Effector memory CD8-positive, alpha-beta T cell (primary cell): ENCODE measurements at regions not wholly inside any gene's neighbourhood (a gene's known extent, or its start where the extent isn't known, plus 50 kb on each side); places are given as distances from the start of the nearest gene placed in this dataset.

Experiments used
- ATAC-seq: fragments of 150-1000 bp; cut with Tn5 transposase; replicated peaks from 2 replicates; pipeline ENCODE4 v1.10.0; 2021; ENCODE audit warnings: mild to moderate bottlenecking, moderate library complexity
- DNase-seq, 3 experiments: peaks; one replicate each; pipeline ENCODE4 v3.0.0; 2021
- H3K27ac Mint-ChIP-seq, 2 donors: one replicate each; pipeline ENCODE4 v1.8.0; 2022; ENCODE audit warnings: mild to moderate bottlenecking in 2 of 2, mixed read lengths in 2 of 2, moderate library complexity in 2 of 2
- H3K27me3 Mint-ChIP-seq, 2 donors: one replicate each; pipeline ENCODE4 v1.8.0; 2022; ENCODE audit warnings: mixed read lengths in 2 of 2
- H3K36me3 Mint-ChIP-seq: one replicate; pipeline ENCODE4 v1.8.0; 2022; ENCODE audit warnings: mild to moderate bottlenecking, moderate library complexity, mixed read lengths; ENCODE audit not compliant: insufficient read depth
- H3K4me1 Mint-ChIP-seq, 2 donors: one replicate each; pipeline ENCODE4 v1.8.0; 2022; ENCODE audit warnings: low read depth in 2 of 2, mixed read lengths in 2 of 2
- H3K4me3 Mint-ChIP-seq, 2 donors: one replicate each; pipeline ENCODE4 v1.8.0; 2022; ENCODE audit warnings: mild to moderate bottlenecking in 2 of 2, mixed read lengths in 2 of 2, moderate library complexity in 2 of 2
- H3K9me3 Mint-ChIP-seq, 2 donors: one replicate each; pipeline ENCODE4 v1.8.0; 2022; ENCODE audit warnings: mixed read lengths in 2 of 2

DNA sequence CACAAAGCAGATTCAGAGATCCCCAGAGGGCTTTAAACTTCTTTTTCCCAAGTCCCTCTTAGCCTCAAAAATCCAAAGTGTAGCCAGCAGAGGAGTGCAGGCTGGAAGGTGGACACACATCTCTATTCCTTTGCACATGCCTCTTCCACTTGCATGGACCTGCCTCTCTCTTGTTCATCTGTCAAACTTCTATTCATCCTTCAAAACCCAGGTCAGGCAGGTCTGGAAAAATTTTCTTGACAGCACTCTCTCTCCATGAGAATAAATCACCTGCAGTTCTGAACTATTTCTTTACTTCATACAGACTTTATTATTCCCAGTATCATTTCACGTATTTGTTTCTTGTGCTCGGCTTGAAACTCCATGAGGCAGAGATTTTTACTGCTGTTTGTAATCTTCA, 127.5 kb downstream of the SS18 start:
- Mint-ChIP-seq H3K4me3 (no peak overlapping the region), H3K27me3 (peaks cover 27 to 30% of the 10 kb centered on the region in 2 donors), H3K4me1 (no peaks in the 10 kb centered on the region), H3K9me3 (no peaks in the 10 kb centered on the region), H3K27ac (no peak overlapping the region), H3K36me3 (no peaks in the 10 kb centered on the region)
- DNase-seq: no peak
- no peak for ATAC-seq

DNA sequence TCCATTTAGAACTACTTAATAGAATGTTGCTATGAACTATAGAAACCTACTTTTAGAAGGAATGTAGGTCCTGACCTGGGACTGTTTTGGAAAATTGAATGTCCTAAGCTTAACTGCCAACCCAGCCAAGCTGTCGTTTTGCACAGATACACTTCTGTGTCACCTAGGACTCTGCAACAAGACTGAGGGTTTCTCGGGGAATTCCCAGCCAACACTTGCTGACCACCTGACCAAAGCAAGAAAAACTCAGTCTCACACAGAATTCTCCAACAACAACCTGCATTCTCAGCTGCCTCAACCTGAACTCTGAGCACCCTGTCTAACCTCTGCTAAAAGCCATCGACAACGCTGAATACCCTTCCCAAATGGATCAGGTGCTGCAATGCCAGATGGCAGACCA, 128.2 kb downstream of the SS18 start:
- no peaks in the 10 kb centered on the region for H3K36me3 Mint-ChIP-seq
- no peak for DNase-seq
- H3K9me3 Mint-ChIP-seq: no peaks in the 10 kb centered on the region

GRCh38 chr18:25957017-25957416, 133.4 kb downstream of the SS18 start:
- Mint-ChIP-seq H3K27ac (no peak overlapping the region), H3K27me3 (peaks cover 0 to 9% of the 10 kb centered on the region in 2 donors), H3K4me1 (peaks cover 10 to 23% of the 10 kb centered on the region in 2 donors), H3K36me3 (no peaks in the 10 kb centered on the region), H3K4me3 (no peak overlapping the region), H3K9me3 (no peaks in the 10 kb centered on the region)
- DNase-seq (no peak), ATAC-seq (no peak)

More for the DNA sequence above, 128.2 kb downstream of the SS18 start:
- ATAC-seq: no peak
- Mint-ChIP-seq H3K4me1 (peaks cover 0 to 4% of the 10 kb centered on the region in 2 donors), H3K27me3 (peaks cover 27 to 30% of the 10 kb centered on the region in 2 donors), H3K4me3 (no peak overlapping the region), H3K27ac (no peak overlapping the region)

DNA sequence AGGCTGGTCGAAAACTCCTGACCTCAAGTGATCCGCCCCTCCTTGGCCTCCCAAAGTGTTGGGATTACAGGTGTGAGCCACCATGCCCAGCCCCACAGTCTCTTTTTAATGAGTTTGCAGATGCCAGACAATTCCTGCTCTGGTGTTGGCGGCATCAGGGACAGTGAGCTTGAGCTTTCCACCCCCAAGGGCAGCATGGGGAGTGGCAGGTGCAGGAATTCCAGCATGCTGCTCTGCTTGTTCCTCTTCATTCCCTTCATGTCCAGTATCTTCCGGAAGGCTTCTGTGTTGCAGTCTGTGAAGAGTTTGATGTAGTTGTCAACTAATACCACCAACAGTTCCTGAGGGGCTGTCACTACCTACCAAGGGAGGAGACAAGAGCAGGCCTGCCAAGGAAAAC, 137.3 kb downstream of the SS18 start:
- DNase-seq: no peak
- Mint-ChIP-seq H3K4me3 (peak overlapping the region; percentile 72 to 80), H3K27ac (peak overlapping the region; percentile 90 to 93), H3K27me3 (no peaks in the 10 kb centered on the region), H3K4me1 (peaks cover 10 to 23% of the 10 kb centered on the region in 2 donors), H3K9me3 (no peaks in the 10 kb centered on the region), H3K36me3 (no peaks in the 10 kb centered on the region)
- no peak for ATAC-seq

DNA sequence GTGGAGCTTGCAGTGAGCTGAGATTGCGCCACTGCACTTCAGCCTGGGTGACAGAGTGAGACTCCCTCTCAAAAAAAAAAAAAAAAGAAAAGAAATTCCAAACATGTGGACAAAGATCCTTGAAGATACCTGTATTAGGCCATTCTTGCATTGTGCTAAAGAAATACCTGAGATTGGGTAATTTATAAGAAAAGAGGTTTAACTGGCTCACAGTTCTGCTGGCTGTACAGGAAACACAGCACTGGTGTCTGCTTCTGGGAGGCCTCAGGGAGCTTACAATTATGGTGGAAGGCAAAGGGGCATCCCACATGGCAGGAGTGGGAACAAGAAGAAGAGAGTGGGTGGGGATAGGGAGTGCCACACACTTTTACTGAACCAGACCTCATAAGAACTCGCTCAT, 140.1 kb downstream of the SS18 start:
- no peaks in the 10 kb centered on the region for H3K27me3 Mint-ChIP-seq
- DNase-seq (no peak), ATAC-seq (no peak)
- no peak overlapping the region for H3K4me3 Mint-ChIP-seq
- no peaks in the 10 kb centered on the region for H3K36me3 Mint-ChIP-seq
- peaks cover 10 to 18% of the 10 kb centered on the region in 2 donors for H3K4me1 Mint-ChIP-seq
- no peaks in the 10 kb centered on the region for H3K9me3 Mint-ChIP-seq
- no peak overlapping the region for H3K27ac Mint-ChIP-seq

- no peaks in the 10 kb centered on the region for H3K36me3 Mint-ChIP-seq
- no peaks in the 10 kb centered on the region for H3K4me1 Mint-ChIP-seq
- peaks cover 0 to 1% of the 10 kb centered on the region in 2 donors for H3K27me3 Mint-ChIP-seq
- DNase-seq: no peak
- no peaks in the 10 kb centered on the region for H3K9me3 Mint-ChIP-seq
- ATAC-seq: no peak
- no peak overlapping the region for H3K27ac Mint-ChIP-seq
- no peak overlapping the region for H3K4me3 Mint-ChIP-seq
Measured at GRCh38 chr18:25946540-25946939, 143.9 kb downstream of the SS18 start.

- no peak overlapping the region for H3K27ac Mint-ChIP-seq
- H3K4me3 Mint-ChIP-seq: no peak overlapping the region
- H3K9me3 Mint-ChIP-seq: no peaks in the 10 kb centered on the region
- peaks cover 42 to 47% of the 10 kb centered on the region in 2 donors for H3K27me3 Mint-ChIP-seq
- H3K36me3 Mint-ChIP-seq: no peaks in the 10 kb centered on the region
- DNase-seq: no peak
- no peaks in the 10 kb centered on the region for H3K4me1 Mint-ChIP-seq
- no peak for ATAC-seq
Measured at GRCh38 chr18:25935356-25935755, 155.1 kb downstream of the SS18 start.

DNA sequence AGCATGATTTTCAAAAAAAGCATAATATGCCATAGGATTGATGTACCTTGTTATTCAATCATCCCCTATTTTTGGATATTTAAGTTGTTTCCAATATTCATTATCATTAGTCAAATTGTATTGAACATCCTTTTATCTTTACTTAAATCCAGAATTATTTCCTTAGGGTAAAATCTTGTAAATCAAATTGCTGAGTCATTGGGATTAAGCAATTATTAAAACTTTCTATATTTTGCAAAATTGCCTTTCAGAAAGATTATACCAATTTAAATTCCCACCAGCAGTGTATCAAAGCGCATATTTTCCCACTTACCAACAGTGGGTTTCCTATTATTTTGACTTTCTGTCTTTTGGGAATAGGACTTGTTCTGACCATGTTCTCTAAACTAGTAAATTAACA, 159.3 kb downstream of the SS18 start:
- ATAC-seq: no peak
- Mint-ChIP-seq H3K27ac (no peak overlapping the region), H3K36me3 (peaks cover 3% of the 10 kb centered on the region), H3K27me3 (peaks cover 28 to 37% of the 10 kb centered on the region in 2 donors), H3K4me3 (no peak overlapping the region), H3K9me3 (no peaks in the 10 kb centered on the region), H3K4me1 (no peaks in the 10 kb centered on the region)
- DNase-seq: no peak

DNA sequence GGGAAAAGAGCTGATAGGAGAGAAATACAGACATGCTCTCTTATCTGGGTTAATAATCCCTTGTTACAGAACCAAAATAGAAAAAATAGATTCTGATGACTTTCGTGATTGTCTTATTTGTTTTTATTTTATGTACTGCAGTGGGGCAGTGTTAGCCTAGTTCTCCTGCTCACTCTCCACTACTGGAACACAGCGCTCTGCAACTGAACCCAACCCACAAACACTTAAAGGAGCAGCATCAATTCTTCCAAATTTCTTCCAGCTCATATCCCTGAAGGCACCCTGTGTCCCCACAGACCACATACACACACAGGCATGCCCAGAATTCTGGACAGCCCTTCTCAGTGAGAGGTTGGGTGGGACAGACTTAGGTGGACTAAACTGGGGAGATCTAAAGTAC, 160.6 kb downstream of the SS18 start:
- no peak for DNase-seq
- no peak for ATAC-seq
- no peaks in the 10 kb centered on the region for H3K4me1 Mint-ChIP-seq
- no peak overlapping the region for H3K27ac Mint-ChIP-seq
- no peak overlapping the region for H3K4me3 Mint-ChIP-seq
- H3K36me3 Mint-ChIP-seq: peaks cover 3% of the 10 kb centered on the region
- peaks cover 24 to 25% of the 10 kb centered on the region in 2 donors for H3K27me3 Mint-ChIP-seq
- no peaks in the 10 kb centered on the region for H3K9me3 Mint-ChIP-seq

DNA sequence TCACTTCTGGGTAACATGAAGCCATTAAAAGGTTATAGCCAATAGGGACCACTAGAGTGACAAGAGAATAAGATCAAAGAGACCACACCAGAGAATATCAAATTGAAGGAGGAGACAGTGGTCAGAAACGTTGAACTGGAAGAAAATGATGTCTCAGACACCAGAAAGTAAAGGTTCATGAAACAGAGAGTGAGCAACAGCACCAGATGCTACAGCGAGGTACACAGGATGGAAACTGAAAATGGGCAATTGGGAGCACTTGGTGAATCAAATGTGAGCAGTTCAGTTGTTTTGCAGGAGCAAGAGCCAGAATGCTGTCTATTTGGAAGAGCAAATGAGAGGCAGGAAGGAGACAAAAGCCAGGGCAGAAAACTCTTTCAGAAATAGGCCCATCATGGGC, 162.6 kb downstream of the SS18 start:
- ATAC-seq (no peak), DNase-seq (no peak)
- no peaks in the 10 kb centered on the region for H3K4me1 Mint-ChIP-seq

GRCh38 chr18:25923193-25923592, 167.2 kb downstream of the SS18 start:
- Mint-ChIP-seq H3K27ac (no peak overlapping the region), H3K27me3 (peaks cover 0 to 24% of the 10 kb centered on the region in 2 donors), H3K36me3 (peaks cover 3% of the 10 kb centered on the region), H3K4me1 (peaks cover 0 to 3% of the 10 kb centered on the region in 2 donors), H3K4me3 (no peak overlapping the region), H3K9me3 (no peaks in the 10 kb centered on the region)
- no peak for DNase-seq
- no peak for ATAC-seq

More for the DNA sequence above, 162.6 kb downstream of the SS18 start:
- Mint-ChIP-seq H3K36me3 (peaks cover 3% of the 10 kb centered on the region), H3K27me3 (peaks cover 19 to 32% of the 10 kb centered on the region in 2 donors), H3K9me3 (no peaks in the 10 kb centered on the region), H3K4me3 (no peak overlapping the region), H3K27ac (no peak overlapping the region)

- peaks cover 3% of the 10 kb centered on the region for H3K36me3 Mint-ChIP-seq
- peak overlapping the region in 1 of 2 donors; percentile 55 for H3K27ac Mint-ChIP-seq
- ATAC-seq (no peak), DNase-seq (peak; percentile 20 to 42 (median 21))
- H3K4me1 Mint-ChIP-seq: peaks cover 0 to 3% of the 10 kb centered on the region in 2 donors
- H3K27me3 Mint-ChIP-seq: peaks cover 9 to 18% of the 10 kb centered on the region in 2 donors
- H3K9me3 Mint-ChIP-seq: no peaks in the 10 kb centered on the region
- no peak overlapping the region for H3K4me3 Mint-ChIP-seq
Measured at GRCh38 chr18:25921677-25922421, 168.6 kb downstream of the SS18 start.

GRCh38 chr18:25915907-25916306, 174.5 kb downstream of the SS18 start:
- no peaks in the 10 kb centered on the region for H3K4me1 Mint-ChIP-seq
- peaks cover 3% of the 10 kb centered on the region for H3K36me3 Mint-ChIP-seq
- peaks cover 5 to 16% of the 10 kb centered on the region in 2 donors for H3K27me3 Mint-ChIP-seq
- DNase-seq (no peak), ATAC-seq (no peak)
- no peak overlapping the region for H3K27ac Mint-ChIP-seq
- H3K4me3 Mint-ChIP-seq: no peak overlapping the region
- no peaks in the 10 kb centered on the region for H3K9me3 Mint-ChIP-seq

- Mint-ChIP-seq H3K4me1 (peaks cover 0 to 3% of the 10 kb centered on the region in 2 donors), H3K4me3 (no peak overlapping the region), H3K27ac (no peak overlapping the region), H3K9me3 (no peaks in the 10 kb centered on the region), H3K36me3 (peaks cover 3% of the 10 kb centered on the region), H3K27me3 (peaks cover 0 to 29% of the 10 kb centered on the region in 2 donors)
- ATAC-seq: no peak
- no peak for DNase-seq
Measured at GRCh38 chr18:25898965-25899364, 191.4 kb downstream of the SS18 start.
